OCI-LY7 (cell line): ENCODE measurements at regions not wholly inside any gene's neighbourhood (a gene's known extent, or its start where the extent isn't known, plus 50 kb on each side); places are given as distances from the start of the nearest gene placed in this dataset.

ENCODE experiments used
- BruUV-seq: library from RNA; stranded (reverse); fragments of 400-500 nt; replicated peaks from 2 replicates; lab custom pipeline; 2021; lab: Mats Ljungman, UMichigan
- CTCF ChIA-PET: fragments of 300-600 bp; sonication (Branson Sonifier 250); formaldehyde crosslinking; loops from one replicate; lab custom pipeline; 2022; ENCODE audit warnings: antibody characterized with exemption; ENCODE audit not compliant: unreplicated experiment; lab: Charles Lee
- POLR2A ChIA-PET: fragments of 300-600 bp; sonication (Branson Sonifier 250); formaldehyde crosslinking; loops from one replicate; lab custom pipeline; 2022; ENCODE audit warnings: antibody characterized with exemption; lab: Charles Lee
- DNase-seq: peaks from one replicate; pipeline ENCODE4 v3.0.0-alpha.2; 2015; ENCODE audit warnings: low spot score
- H2AFZ ChIP-seq: fragments of 200-600 bp; sonication (generic), shearing (Covaris generic); 2 replicates; pipeline ENCODE4 v1.6.1; 2014; ENCODE audit warnings: mild to moderate bottlenecking, antibody characterized with exemption, low read length, moderate library complexity
- H3K27ac ChIP-seq: fragments of 200-600 bp; sonication (generic); 2 replicates; pipeline ENCODE4 v1.5.1; 2014; ENCODE audit warnings: mixed run types, low read depth, mild to moderate bottlenecking, moderate library complexity, low read length, inconsistent platforms; ENCODE audit not compliant: poor library complexity, severe bottlenecking
- H3K36me3 ChIP-seq: fragments of 200-600 bp; sonication (generic); 2 replicates; pipeline ENCODE4 v1.6.1; 2014; ENCODE audit warnings: mild to moderate bottlenecking, antibody characterized with exemption, low read length, moderate library complexity, mixed read lengths; ENCODE audit not compliant: insufficient read depth
- H3K4me1 ChIP-seq: fragments of 200-600 bp; sonication (generic); 2 replicates; pipeline ENCODE4 v1.5.1; 2014; ENCODE audit warnings: mild to moderate bottlenecking, low read length; ENCODE audit not compliant: insufficient read depth, poor library complexity, severe bottlenecking
- H3K4me2 ChIP-seq: fragments of 200-600 bp; sonication (generic); 2 replicates; pipeline ENCODE4 v1.6.1; 2014; ENCODE audit warnings: mild to moderate bottlenecking, low read length
- H3K4me3 ChIP-seq: fragments of 200-600 bp; sonication (generic); 2 replicates; pipeline ENCODE4 v1.5.1; 2014; ENCODE audit warnings: mild to moderate bottlenecking, low read depth, low read length; ENCODE audit not compliant: poor library complexity, severe bottlenecking
- H3K79me2 ChIP-seq: fragments of 200-600 bp; sonication (generic); 2 replicates; pipeline ENCODE4 v1.6.1; 2016; ENCODE audit warnings: low read depth, mild to moderate bottlenecking, low read length, moderate library complexity, mixed read lengths; ENCODE audit not compliant: insufficient read depth
- H3K9me2 ChIP-seq: fragments of 200-600 bp; sonication (generic); 2 replicates; pipeline ENCODE4 v1.6.1; 2016; ENCODE audit warnings: mild to moderate bottlenecking, low read length, mixed read lengths; ENCODE audit not compliant: insufficient read depth
- H3K9me3 ChIP-seq: fragments of 200-600 bp; sonication (generic); 2 replicates; pipeline ENCODE4 v1.6.1; 2014; ENCODE audit warnings: mild to moderate bottlenecking, mixed run types, low read length, mixed read lengths
- H4K20me1 ChIP-seq: fragments of 200-600 bp; sonication (generic); 2 replicates; pipeline ENCODE4 v1.6.1; 2014; ENCODE audit warnings: mild to moderate bottlenecking, antibody characterized with exemption, low read length, moderate library complexity, mixed read lengths; ENCODE audit not compliant: insufficient read depth
- CTCF ChIP-seq: fragments of 200-600 bp; sonication (generic); conservative IDR thresholded peaks from 2 replicates; pipeline ENCODE4 v1.5.1; 2014; ENCODE audit warnings: mild to moderate bottlenecking, antibody characterized with exemption, low read length, moderate library complexity, mixed read lengths
- EZH2phosphoT487 ChIP-seq: fragments of 200-600 bp; sonication (generic); IDR thresholded peaks from 2 replicates; pipeline ENCODE4 v1.6.1; 2018; ENCODE audit warnings: low read depth, borderline replicate concordance, mild to moderate bottlenecking, mixed run types, antibody characterized with exemption, low read length, moderate library complexity, mixed read lengths
- intact Hi-C: fragments of 100-400 bp; cut with micrococcal nuclease; formaldehyde crosslinking; loops from one replicate; pipeline ENCODE4 v1.10.0; 2022; ENCODE audit not compliant: unreplicated experiment

DNA sequence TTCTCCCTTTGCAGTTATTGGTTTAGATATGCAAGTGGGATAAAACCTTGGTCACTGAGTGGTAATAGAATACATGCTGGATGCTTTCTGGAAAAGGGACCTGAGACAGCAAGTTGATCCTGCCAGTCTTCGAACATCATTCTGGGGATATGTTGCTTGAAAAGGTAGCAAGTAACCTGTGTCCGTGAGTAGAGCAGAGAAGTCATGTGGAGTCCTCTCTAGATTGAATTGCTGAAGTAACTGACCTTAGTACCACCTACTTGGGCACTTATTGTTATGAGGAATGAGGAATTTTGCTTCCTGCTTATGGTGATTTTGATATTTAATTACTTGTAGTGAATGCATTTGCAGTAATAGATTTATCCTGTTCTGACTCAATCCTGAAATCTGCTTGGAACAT is 367.3 kb upstream of the IMPG1 start:
- POLR2A ChIA-PET = no interaction called here
- Histone ChIP-seq H3K36me3 (no peaks in the 10 kb centered on the region), H3K4me2 (no peak overlapping the region), H2AFZ (no peak overlapping the region), H3K9me3 (no peaks in the 10 kb centered on the region), H3K9me2 (no peaks in the 10 kb centered on the region), H3K27ac (no peak overlapping the region), H3K79me2 (no peaks in the 10 kb centered on the region), H3K4me3 (no peak overlapping the region), H3K4me1 (no peaks in the 10 kb centered on the region), H4K20me1 (no peaks in the 10 kb centered on the region)
- no peak for DNase-seq
- CTCF ChIA-PET = no interaction called here
- no peak for TF ChIP-seq CTCF
- TF ChIP-seq EZH2phosphoT487 = no peak
- intact Hi-C loops = no loop called here
- no TSS peak for BruUV-seq

- ChIA-PET CTCF (no interaction called here), POLR2A (interaction anchor here (0.5 kb wide), 1 partner anchor 588 kb away, joined by 3 read pairs; no protein-coding TSS in a partner anchor)
- intact Hi-C loops = no loop called here
- H3K36me3 ChIP-seq = no peaks in the 10 kb centered on the region
- no peak overlapping the region for H3K4me3 ChIP-seq
- H3K79me2 ChIP-seq = no peaks in the 10 kb centered on the region
- H4K20me1 ChIP-seq = no peaks in the 10 kb centered on the region
- TF ChIP-seq CTCF = no peak
- TF ChIP-seq EZH2phosphoT487 = no peak
- H3K9me3 ChIP-seq = no peaks in the 10 kb centered on the region
- no peak for DNase-seq
- H3K4me2 ChIP-seq = no peak overlapping the region
- no peak overlapping the region for H2AFZ ChIP-seq
- no peak overlapping the region for H3K27ac ChIP-seq
- BruUV-seq = no TSS peak
- no peaks in the 10 kb centered on the region for H3K4me1 ChIP-seq
- no peaks in the 10 kb centered on the region for H3K9me2 ChIP-seq
Observed at GRCh38 chr6:76438768-76439167, 366.3 kb upstream of the IMPG1 start.

DNA sequence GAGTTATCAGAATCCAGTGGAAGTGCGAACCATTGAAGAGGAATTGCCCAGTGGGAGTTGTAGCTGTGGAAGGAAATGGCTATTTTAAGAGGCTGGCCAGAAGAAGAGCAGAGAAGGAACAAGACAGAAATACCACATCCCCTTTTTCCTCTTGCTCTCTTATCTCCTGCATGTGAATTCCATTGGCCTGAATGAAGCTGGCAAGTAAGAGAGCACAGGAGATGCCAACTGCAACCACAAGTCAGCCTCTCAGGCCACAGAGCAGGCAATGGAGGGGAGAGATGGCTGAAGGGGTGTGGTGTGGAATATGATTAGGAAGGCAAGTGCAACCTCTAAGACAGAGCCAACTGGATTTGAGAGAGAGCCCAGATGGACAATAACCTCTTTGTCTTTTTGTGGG is 362.7 kb upstream of the IMPG1 start:
- ChIA-PET CTCF (no interaction called here), POLR2A (no interaction called here)
- DNase-seq = no peak
- intact Hi-C loops = no loop called here
- Histone ChIP-seq H3K9me3 (no peaks in the 10 kb centered on the region), H3K4me1 (no peaks in the 10 kb centered on the region), H3K27ac (no peak overlapping the region), H3K36me3 (no peaks in the 10 kb centered on the region), H2AFZ (no peak overlapping the region), H3K9me2 (no peaks in the 10 kb centered on the region), H3K79me2 (no peaks in the 10 kb centered on the region), H3K4me3 (no peak overlapping the region), H3K4me2 (no peak overlapping the region), H4K20me1 (no peaks in the 10 kb centered on the region)
- BruUV-seq = no TSS peak
- TF ChIP-seq CTCF (no peak), EZH2phosphoT487 (no peak)
